NCI-H526 (cell line): ENCODE measurements at regions not wholly inside any gene's neighbourhood (a gene's known extent, or its start where the extent isn't known, plus 50 kb on each side); places are given as distances from the start of the nearest gene placed in this dataset.

ENCODE experiments used
- DNase-seq, 2 experiments: peaks; one replicate each; lab custom pipeline; 2025; lab: John Stamatoyannopoulos, UW

DNA sequence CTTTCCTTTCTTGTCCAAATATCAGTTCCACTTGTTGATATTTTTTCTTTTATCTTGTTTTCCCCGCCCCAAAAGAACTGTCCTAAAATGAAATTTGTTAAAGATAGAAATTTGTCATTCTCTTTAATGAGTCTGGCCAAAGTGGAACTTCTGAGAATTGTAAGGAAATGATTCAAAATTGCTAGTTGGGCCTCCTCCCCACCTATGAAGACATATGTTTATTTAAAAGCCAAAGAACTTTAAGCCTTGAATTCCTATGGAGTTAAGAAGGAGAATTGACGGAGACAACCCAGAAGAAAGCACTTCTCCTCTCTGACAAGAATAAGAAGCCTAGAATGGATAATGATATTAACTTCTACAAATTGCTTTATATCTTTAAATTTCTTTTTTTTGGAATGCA is 59.1 kb upstream of the ALDH1A1 start:
- DNase-seq, result no peak

DNA sequence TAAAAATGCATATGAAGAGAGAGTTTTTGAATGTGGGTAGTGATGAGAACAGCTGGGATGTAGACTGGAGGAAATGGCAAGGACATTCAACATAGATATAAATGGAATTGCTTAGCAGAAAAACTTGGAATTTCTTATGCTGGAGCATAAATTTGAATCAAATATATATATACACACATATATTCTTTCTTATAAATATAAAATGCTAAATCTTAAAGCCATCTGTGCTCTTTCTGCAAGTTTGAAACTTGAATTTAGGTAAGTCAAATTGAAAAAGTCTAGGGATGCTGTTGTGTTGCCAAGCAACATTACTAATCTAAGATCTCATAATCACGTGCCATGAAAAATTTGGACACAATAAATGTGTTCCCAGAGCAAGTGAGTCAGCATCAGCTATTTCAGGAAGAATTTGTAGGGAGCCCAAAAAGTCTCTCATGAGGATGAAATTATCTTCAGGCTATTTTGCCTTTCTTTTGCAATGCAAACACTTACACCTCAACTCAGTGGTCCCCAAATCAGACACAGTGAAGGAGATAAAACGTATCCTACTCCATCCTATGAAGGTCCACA is 58.4 kb upstream of the ALDH1A1 start:
- no peak for DNase-seq

DNA sequence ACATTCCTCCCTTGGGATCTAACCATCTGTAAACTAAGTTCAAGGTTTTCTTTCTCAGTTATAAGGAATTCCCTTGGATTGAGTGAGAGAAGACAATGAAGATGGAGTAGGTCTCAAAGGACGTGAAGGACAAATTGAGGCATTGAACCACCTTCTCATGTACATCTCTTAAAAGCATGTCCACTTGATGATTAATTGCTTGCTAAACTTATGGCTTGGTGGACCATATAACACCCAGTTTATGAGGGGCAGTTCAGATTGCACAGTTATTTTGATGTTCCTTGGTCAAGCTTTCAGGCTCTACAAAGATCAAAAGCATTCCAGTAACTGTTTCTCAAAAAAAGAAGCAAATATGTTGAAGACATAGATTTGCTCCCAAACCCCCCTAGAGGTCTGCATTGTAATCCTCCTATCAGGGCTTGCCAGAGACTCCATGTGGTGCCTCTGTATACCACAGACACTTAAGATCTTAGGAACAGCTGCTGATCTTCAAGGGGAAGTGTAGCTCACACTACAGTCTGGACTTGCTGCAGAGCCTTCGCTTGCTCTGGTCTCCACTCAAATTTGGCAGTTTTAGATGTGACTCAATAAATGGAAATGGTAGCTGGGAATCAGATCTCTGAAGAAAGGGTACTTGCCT is 56.9 kb upstream of the ALDH1A1 start:
- DNase-seq, result no peak

DNA sequence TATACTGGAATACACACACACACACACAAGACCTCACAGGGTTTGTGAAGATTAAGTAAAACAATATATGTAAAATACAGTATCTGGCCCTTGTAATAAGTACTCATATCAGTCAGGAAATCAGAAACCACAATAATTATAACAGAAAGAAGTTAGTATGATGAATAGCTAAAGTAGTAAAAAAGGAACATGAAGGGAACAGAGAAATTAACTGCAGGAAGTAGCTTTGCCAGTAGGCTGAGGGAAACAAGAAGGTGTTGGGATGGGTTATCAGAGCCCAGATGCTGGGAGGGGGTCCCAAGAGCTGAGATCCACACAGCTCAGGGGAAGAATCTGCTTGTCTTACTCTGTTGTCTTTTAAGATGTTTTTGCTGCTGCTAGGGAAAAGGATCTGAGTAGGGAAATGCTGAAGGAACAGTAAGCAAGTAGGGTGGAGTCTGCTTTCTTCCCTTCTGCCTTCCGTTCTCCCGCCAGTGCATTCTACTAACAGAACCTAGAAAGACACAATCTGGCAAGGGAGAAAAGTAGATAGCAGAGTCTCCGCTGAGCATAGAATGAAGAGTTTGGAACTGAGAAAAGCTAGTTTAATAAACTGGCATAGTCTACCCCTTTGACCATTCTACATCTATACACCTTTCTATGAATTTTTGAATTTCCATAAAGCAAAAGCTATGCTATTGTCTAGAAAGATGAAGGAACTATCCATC is 55.3 kb upstream of the ALDH1A1 start:
- DNase-seq, result no peak

DNA sequence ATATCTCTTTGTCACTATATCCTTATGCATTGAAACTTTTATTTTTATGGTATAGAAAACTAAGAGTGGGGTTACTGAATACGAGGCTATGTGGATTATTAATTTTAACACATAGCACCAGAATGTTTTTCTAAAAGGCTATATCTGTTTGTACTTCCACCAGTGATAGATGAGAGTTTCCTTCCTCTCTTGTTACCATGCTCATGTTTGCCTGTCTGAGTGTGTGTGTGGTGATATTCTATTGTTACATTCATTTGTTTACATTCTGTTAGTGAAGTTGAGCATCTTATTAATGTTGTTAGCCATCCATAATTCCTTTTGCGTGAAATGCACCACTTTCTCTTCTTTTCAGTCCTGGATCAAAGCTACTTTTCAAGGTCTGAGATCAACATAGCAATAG is 54.1 kb upstream of the ALDH1A1 start:
- DNase-seq, result no peak
